RWPE1 (cell line): ENCODE measurements at regions not wholly inside any gene's neighbourhood (a gene's known extent, or its start where the extent isn't known, plus 50 kb on each side); places are given as distances from the start of the nearest gene placed in this dataset.

Experiments used
- CTCF ChIA-PET: fragments of 350-600 bp; sonication (Branson Sonifier 250); formaldehyde crosslinking; extraction: SDS; loops from one replicate; lab custom pipeline; 2021; lab: Yijun Ruan, JAX
- POLR2A ChIA-PET: fragments of 400-600 bp; formaldehyde crosslinking; extraction: SDS; loops from one replicate; lab custom pipeline; 2020; ENCODE audit warnings: antibody characterized with exemption; ENCODE audit not compliant: low non-redundant PET; lab: Yijun Ruan, JAX
- DNase-seq: peaks from one replicate; pipeline ENCODE4 v3.0.0; 2012; ENCODE audit warnings: low spot score
- H3K27ac ChIP-seq: fragments of 450-650 bp; 2 replicates; pipeline ENCODE4 v1.5.1; 2017
- TF ChIP-seq, protein P1 (sequence below): fragments of 450-650 bp; conservative IDR thresholded peaks from 2 replicates; pipeline ENCODE4 v1.5.1; 2017; ENCODE audit warnings: low read depth, mild to moderate bottlenecking

DNA sequence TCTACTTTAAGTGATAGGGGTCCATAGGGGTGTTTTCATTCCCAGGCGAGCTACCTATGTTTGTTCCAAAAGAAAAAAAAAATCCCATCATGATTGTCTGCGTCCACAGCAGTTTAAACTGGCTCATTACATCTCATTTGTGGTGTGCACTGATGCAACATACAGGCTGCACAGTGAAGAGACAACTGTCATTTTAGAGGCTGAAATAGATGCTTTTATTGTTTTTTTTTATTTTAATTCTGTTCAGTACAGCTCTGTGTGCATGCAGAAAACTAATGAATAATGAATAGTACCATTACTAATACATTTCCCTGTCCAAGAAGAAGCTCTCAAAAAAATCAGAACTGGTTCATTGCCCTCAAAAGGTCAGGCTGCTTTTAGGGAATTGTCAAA lies 92.8 kb upstream of the ZNF516 start:
- H3K27ac ChIP-seq: no peak overlapping the region
- no peak for DNase-seq
- ChIA-PET POLR2A (no interaction called here), CTCF (interaction anchor here (0.6 kb wide), 1 partner anchor 338 kb away, joined by 4 read pairs; no protein-coding TSS in a partner anchor)
- TF ChIP-seq, protein P1, sequence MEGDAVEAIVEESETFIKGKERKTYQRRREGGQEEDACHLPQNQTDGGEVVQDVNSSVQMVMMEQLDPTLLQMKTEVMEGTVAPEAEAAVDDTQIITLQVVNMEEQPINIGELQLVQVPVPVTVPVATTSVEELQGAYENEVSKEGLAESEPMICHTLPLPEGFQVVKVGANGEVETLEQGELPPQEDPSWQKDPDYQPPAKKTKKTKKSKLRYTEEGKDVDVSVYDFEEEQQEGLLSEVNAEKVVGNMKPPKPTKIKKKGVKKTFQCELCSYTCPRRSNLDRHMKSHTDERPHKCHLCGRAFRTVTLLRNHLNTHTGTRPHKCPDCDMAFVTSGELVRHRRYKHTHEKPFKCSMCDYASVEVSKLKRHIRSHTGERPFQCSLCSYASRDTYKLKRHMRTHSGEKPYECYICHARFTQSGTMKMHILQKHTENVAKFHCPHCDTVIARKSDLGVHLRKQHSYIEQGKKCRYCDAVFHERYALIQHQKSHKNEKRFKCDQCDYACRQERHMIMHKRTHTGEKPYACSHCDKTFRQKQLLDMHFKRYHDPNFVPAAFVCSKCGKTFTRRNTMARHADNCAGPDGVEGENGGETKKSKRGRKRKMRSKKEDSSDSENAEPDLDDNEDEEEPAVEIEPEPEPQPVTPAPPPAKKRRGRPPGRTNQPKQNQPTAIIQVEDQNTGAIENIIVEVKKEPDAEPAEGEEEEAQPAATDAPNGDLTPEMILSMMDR: no peak

DNA sequence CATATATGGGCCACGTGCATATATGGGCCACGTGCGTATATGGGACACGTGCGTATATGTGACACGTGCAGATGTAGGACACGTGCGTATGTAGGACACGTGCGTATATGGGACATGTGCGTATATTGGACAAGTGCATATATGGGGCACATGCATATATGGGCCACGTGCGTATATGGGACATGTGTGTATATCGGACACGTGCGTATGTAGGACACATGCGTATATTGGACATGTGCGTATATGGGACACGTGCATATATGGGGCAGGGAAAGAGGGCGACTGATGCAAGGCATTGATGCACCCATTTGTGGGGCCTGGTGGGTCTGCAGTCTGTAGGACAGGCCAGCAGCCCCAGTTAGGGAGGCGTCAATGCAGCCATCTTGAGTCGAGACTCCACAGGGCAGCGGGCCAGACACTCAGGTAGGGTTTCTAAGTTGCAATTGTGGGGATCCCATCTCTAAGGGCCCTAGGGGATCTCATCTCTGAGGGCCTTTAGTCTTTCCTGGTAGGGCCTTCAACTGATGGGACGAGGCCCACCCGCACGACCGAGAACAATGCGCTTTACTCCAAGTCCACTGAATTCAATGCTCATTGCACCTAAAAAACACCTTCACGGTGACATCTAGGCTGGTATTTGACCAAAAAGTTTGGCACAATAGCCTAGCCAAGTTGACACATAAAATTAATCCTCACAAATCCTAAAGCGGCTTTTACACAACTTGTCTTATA lies 92.3 kb upstream of the ZNF516 start:
- CTCF ChIA-PET: no interaction called here
- TF ChIP-seq, protein P1: no peak
- POLR2A ChIA-PET: no interaction called here
- DNase-seq: no peak
- H3K27ac ChIP-seq: no peak overlapping the region

DNA sequence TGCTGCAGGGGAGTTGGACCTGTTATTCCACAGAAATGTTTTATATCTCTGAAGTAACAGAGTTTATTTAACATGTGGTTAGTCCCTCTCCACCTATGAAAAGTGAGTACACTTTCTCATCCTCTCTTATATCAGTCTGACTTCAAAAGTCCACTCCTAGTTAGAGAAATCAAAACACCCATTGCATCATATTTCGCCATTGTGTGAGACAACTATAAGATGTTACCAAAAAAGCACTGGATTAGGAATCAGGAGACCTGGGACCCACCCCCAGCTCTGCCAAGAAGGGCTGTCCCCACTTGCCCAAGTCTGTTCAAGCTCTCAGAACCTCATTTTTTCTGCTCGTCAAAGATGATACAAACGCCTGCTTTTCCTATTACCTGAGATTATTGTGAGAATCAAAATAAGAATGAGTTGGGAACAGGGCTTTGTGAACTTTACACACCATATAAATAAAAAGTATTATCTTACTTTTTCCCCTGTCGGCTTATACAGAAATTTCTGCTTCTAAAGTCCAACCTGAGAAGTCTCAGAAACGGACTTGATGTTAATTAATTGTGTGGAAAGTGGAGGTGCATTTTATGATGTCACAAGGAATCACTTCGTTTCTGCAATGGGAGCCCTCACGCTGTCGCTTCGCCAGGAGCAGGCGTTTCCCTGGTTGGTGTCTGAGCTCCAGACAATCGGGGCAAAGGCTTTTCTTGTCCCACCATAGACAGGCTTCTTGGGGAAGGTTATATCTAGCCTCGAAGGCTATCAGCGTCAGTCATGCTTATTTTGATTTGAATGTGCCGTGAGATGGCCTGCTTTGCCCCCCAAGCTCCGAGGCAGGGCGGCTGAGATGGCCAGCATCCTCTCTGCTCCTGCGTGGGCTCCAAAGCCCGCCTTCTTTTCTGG lies 89.6 kb upstream of the ZNF516 start:
- TF ChIP-seq, protein P1: no peak
- POLR2A ChIA-PET: no interaction called here
- no peak for DNase-seq
- H3K27ac ChIP-seq: no peak overlapping the region
- CTCF ChIA-PET: no interaction called here

DNA sequence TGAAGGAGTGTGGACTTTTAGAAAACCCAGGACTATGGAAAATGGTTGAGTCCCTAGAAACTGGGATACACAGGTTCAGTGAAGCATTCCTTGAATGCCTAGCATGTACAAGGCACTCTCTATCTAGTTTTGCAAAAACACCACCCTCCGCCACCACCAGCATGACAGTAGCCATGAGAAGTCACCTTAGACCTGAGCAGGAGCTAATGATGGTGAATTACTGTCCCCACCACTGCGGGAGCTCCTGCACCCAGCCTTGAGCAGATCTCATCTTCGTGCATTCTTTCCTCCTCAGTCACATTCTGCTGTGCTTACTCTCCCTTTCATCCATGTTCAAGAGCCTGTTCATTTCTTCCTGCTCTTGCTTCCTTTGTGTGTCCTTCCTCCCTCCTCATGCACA lies 86.2 kb upstream of the ZNF516 start:
- ChIA-PET POLR2A (no interaction called here), CTCF (no interaction called here)
- no peak for DNase-seq
- H3K27ac ChIP-seq: no peak overlapping the region
- TF ChIP-seq, protein P1: no peak

DNA sequence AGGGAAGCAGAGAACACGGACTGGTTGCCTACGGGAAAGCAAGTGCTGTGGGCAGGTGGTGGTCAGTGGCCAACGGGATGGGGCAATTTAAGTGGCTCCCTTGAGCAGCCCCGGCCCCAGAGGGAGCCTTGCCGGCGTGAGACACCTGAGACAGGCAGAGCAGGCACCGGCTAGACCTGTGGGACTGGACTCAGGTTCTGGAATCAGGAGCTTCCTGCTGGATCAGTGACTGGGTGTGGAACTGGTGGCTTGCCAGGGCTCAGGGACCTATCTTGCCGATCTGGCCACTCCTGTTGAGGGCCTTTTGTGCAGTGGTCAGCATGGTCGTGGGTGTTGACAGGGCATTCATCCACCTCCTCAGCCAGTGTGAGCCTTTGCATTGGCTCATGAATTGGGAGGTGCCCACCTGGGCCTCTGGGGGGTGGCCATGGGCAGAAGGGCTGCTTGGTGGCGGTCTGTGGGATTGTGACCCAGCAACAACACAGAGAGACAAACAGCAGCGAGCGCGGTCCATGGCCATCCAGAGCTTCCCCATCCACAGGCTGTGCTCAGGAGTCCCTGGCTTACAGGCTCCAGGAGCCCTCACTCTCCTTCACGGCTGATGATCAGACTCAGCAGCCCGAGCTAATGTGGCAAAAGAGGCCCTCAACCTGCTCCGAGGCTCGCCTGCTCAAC lies 85.4 kb upstream of the ZNF516 start:
- TF ChIP-seq, protein P1: no peak
- H3K27ac ChIP-seq: no peak overlapping the region
- DNase-seq: no peak
- ChIA-PET CTCF (no interaction called here), POLR2A (no interaction called here)

DNA sequence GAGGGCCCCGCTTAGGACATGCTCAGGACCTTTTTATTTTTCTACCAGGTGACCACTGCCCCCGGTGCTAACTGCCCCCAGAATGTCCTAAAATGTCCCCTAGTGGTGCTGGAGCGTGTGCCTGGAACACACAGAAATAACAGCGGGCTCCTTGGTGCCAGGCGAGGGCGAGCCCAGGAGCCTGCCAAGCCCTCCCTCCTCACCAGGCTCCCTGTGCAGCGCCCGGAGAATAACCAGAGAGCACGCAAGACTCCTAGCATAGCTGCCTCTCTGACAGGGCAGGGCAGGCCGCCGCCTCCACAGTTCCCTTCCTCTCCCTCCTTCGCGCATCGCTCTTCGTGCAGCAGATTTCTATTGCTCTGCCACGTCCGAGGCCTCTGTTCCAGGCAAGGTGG lies 84.3 kb upstream of the ZNF516 start:
- DNase-seq: no peak
- POLR2A ChIA-PET: no interaction called here
- CTCF ChIA-PET: no interaction called here
- no peak overlapping the region for H3K27ac ChIP-seq
- TF ChIP-seq, protein P1: no peak
